HFF-Myc (cell line): ENCODE measurements at regions not wholly inside any gene's neighbourhood (a gene's known extent, or its start where the extent isn't known, plus 50 kb on each side); places are given as distances from the start of the nearest gene placed in this dataset.

ENCODE experiments used
- DNase-seq: peaks from one replicate; pipeline ENCODE4 v3.0.0-alpha.2; 2011; ENCODE audit warnings: low read depth; ENCODE audit errors: extremely low read depth
- H3K4me3 ChIP-seq: replicated peaks from 2 replicates; pipeline ENCODE4 v1.5.1; 2011; ENCODE audit warnings: low read depth, mild to moderate bottlenecking, control low read depth, low read length
- TF ChIP-seq, protein P1 (sequence below): IDR thresholded peaks from 2 replicates; pipeline ENCODE4 v1.5.1; 2012; ENCODE audit warnings: mild to moderate bottlenecking, low read depth, low read length, control low read depth; ENCODE audit errors: missing control alignments

DNA sequence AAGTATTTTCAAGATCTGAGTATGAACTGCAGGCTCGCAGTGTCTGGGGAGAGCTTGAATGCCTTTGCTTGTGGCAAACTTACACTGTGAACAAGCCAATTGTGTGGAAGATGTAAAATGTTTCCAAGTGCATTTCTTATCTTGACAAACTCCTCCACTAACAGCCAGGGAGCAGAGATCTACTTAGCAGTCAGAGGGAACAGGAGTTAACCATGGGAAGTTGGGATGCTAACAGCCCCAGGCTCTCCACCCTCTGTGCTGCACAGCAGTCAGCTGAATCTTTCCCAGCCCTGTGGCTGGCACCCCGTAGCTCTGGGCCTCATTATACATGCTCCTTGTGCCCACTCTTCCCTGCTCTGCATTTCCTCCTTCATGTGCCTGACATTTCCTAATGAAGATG, 450.2 kb downstream of the TSN start:
- TF ChIP-seq, protein P1, sequence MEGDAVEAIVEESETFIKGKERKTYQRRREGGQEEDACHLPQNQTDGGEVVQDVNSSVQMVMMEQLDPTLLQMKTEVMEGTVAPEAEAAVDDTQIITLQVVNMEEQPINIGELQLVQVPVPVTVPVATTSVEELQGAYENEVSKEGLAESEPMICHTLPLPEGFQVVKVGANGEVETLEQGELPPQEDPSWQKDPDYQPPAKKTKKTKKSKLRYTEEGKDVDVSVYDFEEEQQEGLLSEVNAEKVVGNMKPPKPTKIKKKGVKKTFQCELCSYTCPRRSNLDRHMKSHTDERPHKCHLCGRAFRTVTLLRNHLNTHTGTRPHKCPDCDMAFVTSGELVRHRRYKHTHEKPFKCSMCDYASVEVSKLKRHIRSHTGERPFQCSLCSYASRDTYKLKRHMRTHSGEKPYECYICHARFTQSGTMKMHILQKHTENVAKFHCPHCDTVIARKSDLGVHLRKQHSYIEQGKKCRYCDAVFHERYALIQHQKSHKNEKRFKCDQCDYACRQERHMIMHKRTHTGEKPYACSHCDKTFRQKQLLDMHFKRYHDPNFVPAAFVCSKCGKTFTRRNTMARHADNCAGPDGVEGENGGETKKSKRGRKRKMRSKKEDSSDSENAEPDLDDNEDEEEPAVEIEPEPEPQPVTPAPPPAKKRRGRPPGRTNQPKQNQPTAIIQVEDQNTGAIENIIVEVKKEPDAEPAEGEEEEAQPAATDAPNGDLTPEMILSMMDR, result no peak
- H3K4me3 ChIP-seq, result no peak overlapping the region
- no peak for DNase-seq

DNA sequence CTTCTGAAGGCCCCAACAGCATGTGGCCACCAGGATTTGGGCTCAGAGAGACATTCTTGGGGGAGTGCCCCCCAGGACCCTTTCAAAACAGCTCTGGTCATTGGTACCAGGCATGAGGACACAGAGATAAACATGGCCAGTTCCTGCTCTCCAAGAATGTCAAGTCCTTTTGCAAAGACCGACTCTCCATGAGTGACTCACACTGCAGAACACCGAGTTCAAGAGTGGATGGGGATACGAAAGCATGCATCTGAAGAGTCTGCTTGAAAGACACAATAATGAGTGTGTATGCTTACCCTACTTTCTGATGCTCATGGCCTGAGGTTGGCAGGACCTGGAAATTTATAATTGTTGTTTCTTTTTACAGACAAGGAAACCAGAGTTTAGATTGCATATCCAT, 450.6 kb downstream of the TSN start:
- no peak overlapping the region for H3K4me3 ChIP-seq
- TF ChIP-seq, protein P1, result no peak
- no peak for DNase-seq

DNA sequence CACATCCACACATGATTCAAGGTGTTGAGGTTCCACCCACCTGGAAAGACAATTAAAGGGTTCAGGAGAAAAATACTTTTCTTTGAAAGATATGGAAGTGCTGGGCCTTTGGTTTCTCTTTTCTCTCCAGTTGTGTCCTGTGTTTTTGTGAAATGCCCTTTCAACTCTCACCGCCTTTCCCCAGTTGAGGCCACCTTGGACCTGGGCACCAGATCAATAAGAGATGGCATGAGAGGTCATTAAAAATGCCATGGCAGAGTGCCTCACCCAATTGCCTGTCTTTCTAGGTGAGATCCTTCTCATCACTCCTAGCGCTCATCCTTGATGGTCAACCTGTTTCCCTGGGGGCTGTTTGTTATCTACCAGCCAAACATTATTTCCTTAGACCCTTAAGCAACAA, 453.9 kb downstream of the TSN start:
- no peak for DNase-seq
- TF ChIP-seq, protein P1, result no peak
- H3K4me3 ChIP-seq, result no peak overlapping the region

DNA sequence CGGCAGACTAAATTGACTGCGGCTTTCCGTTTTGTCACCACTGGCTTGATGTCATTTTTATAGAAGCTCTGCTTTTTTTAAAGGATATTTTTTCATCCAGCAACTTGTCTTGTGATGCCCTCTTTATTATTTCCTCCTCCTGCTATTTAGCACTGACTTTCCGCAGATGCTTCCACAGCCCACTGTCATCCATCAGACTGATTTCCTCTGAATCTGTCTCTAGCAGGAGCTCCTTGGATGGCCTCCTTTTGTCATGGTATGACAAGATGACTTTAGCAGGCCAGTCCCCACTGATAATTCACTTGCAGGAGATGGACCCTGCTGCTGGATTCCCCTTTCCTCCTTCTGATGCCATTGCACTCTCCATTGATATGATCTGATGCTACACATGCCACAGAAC, 454.6 kb downstream of the TSN start:
- DNase-seq, result no peak
- no peak overlapping the region for H3K4me3 ChIP-seq
- TF ChIP-seq, protein P1, result no peak

DNA sequence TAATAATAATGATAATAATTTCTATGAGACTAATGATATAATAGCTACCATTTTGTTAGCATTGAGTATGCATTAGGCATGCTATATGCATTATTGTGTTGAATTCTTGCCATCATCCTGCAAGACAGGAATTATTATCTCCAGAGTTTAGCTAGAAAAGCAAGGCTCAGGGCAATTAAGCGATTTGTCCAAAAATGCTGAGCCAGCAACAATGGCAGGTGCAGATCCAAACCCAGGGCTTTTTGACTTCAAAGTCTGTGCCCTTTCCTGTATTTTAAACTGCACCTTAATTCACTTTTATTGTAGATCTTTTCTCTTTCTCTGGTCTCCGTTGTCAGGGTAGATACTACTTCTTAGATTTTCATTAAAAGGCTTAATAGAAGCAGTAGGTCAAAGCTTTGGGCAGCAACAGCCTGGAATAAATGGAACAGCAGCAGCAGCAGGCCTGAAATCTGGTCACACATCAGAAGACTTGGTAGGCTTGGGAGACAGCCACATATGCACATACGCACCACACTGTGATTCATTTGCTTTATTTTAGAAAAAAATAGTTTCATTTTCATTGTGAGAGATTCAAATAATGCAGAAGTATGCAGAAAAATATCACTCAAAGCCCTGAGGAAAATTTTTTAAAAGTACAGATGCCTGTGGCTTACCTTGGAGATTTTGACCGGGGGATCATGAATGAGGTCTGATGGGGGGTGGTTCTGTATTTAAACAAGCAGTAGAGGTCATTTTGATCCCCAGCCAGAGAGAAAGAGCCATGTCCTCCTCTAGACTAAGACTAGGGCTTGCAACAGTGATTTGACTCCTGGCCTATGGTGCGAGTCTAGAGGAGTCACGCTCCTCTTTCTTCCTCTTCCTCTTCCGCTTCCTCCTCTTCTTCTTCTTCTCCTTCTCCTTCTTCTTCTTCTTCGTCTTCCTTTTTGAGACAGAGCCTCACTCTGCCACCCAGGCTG, 455.7 kb downstream of the TSN start:
- H3K4me3 ChIP-seq, result no peak overlapping the region
- TF ChIP-seq, protein P1, result no peak
- DNase-seq, result no peak

DNA sequence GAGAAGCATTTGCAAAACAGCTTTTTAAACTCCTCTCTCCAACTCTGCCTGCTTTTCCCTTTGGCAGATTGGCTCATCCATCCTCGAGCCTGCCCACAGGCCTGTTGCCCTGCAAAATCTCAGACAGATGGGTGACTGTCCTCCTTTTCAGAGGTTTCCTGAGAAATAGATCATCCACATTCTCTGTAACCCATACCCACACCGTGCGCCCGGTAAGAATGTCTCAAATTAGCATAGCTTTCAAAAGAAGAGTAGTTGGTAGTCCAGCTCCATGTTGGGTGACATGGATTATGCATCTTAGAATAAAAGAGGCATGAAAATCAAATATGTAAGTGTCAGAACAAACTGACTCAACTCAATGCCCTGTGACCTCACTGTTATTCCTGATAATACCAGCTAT, 457.9 kb downstream of the TSN start:
- TF ChIP-seq, protein P1, result no peak
- H3K4me3 ChIP-seq, result no peak overlapping the region
- no peak for DNase-seq

DNA sequence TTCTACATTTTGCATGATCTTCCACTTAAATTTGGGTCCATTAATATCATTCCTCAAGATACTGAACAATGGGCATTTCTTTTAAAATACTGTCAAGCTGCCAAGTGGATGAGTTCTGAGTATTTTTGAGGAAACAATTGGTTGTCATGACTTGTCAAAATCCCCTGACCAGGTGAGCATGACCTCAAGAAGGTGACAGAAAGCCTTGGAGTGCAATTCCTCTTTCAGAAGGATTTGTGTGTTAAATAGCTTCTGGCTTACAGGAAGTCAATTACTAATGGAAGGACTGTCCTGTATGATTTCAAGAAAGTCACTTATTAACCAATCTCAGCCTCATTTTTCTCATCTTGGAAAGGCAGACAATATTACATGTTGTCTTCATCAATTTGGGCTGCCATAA, 460.6 kb downstream of the TSN start:
- no peak overlapping the region for H3K4me3 ChIP-seq
- TF ChIP-seq, protein P1, result no peak
- no peak for DNase-seq
